Stomach (tissue), 4 donors: ENCODE measurements at regions not wholly inside any gene's neighbourhood (a gene's known extent, or its start where the extent isn't known, plus 50 kb on each side); places are given as distances from the start of the nearest gene placed in this dataset.

Source experiments
- CTCF ChIP-seq, 7 experiments: fragments of 450-650 bp in 4 of 7; fragments of 200-600 bp in 3 of 7; sonication (generic) in 3 of 7; IDR thresholded peaks; one replicate each; pipeline ENCODE4 v1.5.1; 2016 to 2019; ENCODE audit warnings: antibody characterized with exemption in 7 of 7, control low read depth in 2 of 7, mild to moderate bottlenecking in 1 of 7
- EP300 ChIP-seq: sonication (generic); formaldehyde crosslinking; IDR thresholded peaks from one replicate; pipeline ENCODE4 v1.6.1; 2017; ENCODE audit warnings: antibody characterized with exemption
- POLR2AphosphoS5 ChIP-seq, 3 donors: sonication (generic); formaldehyde crosslinking; IDR thresholded peaks; one replicate each; pipeline ENCODE4 v1.6.1; 2016; ENCODE audit warnings: antibody characterized with exemption in 3 of 3

DNA sequence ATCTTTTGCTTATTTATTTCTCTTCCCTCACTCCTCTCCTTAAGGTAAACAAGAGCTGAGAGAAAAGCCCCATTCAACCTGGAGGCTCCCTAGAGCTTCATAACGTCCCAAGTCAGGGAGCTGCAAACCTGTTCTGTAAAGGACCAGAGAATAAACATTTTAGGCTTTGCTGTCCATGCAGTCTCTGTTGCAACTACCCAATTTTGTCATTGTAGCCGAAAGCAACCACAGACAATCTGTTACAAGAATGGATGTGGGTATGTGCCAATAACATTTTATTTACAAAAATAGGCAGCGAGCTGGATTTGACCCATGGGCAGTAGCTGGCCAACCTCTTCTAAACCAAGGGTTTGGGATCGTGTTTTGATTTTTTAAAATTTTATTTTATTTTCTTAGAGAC lies 71.3 kb upstream of the TBL1X start:
- TF ChIP-seq POLR2AphosphoS5 (IDR thresholded peaks at IDR 0.05) (no peak), CTCF (IDR thresholded peaks at IDR 0.05) (no peak), EP300 (no peak)
